Gastroesophageal sphincter (tissue), 4 donors: ENCODE measurements at regions not wholly inside any gene's neighbourhood (a gene's known extent, or its start where the extent isn't known, plus 50 kb on each side); places are given as distances from the start of the nearest gene placed in this dataset.

ENCODE experiments used
- ATAC-seq: fragments of 150-250 bp; one replicate; pipeline ENCODE4 v1.9.1; 2016; ENCODE audit warnings: mild to moderate bottlenecking, moderate library complexity
- H3K27ac ChIP-seq, 4 donors: fragments of 200-600 bp; sonication (generic) in 3 of 4; 1 replicate in 3 of 4; 2 replicates in 1 of 4; pipeline ENCODE4 v1.5.1; 2016 to 2019
- H3K27me3 ChIP-seq: fragments of 200-600 bp; sonication (generic); one replicate; pipeline ENCODE4 v1.5.1; 2019
- H3K36me3 ChIP-seq, 2 donors: fragments of 200-600 bp; sonication (generic); one replicate each; pipeline ENCODE4 v1.5.1; 2019; ENCODE audit warnings: control low read depth in 1 of 2
- H3K4me1 ChIP-seq, 3 donors: fragments of 200-600 bp; sonication (generic); 1 replicate in 2 of 3; 2 replicates in 1 of 3; pipeline ENCODE4 v1.5.1; 2016 to 2019; ENCODE audit warnings: control low read depth in 2 of 3
- H3K4me3 ChIP-seq, 2 donors: fragments of 200-600 bp; sonication (generic); one replicate each; pipeline ENCODE4 v1.5.1; 2019; ENCODE audit warnings: mild to moderate bottlenecking in 1 of 2, moderate library complexity in 1 of 2
- H3K9me3 ChIP-seq, 3 donors: fragments of 200-600 bp; sonication (generic); one replicate each; pipeline ENCODE4 v1.5.1; 2017 to 2019; ENCODE audit warnings: control low read depth in 2 of 3
- EP300 ChIP-seq: sonication (generic); formaldehyde crosslinking; IDR thresholded peaks from one replicate; pipeline ENCODE4 v1.6.1; 2017; ENCODE audit warnings: antibody characterized with exemption, mild to moderate bottlenecking
- POLR2A ChIP-seq, 2 donors: fragments of 450-650 bp; IDR thresholded peaks; one replicate each; pipeline ENCODE4 v1.6.1; 2017; ENCODE audit warnings: antibody characterized with exemption in 2 of 2, mild to moderate bottlenecking in 2 of 2, moderate library complexity in 1 of 2
- POLR2AphosphoS5 ChIP-seq: sonication (generic); formaldehyde crosslinking; IDR thresholded peaks from one replicate; pipeline ENCODE4 v1.6.1; 2017; ENCODE audit warnings: antibody characterized with exemption
- WGBS, 2 donors: methylation state at CpG; one replicate each; pipeline ENCODE4 v1.1.5; 2018; ENCODE audit warnings: low coverage in 1 of 2; 5-methylcytosine and 5-hydroxymethylcytosine counted together
- TF ChIP-seq, protein P1 (sequence below), 4 experiments: fragments of 200-600 bp in 2 of 4; fragments of 450-650 bp in 2 of 4; sonication (generic) in 1 of 4; IDR thresholded peaks; one replicate each; pipeline ENCODE4 v1.5.1; 2017 to 2019; ENCODE audit warnings: antibody characterized with exemption in 4 of 4, mild to moderate bottlenecking in 2 of 4, moderate library complexity in 2 of 4

DNA sequence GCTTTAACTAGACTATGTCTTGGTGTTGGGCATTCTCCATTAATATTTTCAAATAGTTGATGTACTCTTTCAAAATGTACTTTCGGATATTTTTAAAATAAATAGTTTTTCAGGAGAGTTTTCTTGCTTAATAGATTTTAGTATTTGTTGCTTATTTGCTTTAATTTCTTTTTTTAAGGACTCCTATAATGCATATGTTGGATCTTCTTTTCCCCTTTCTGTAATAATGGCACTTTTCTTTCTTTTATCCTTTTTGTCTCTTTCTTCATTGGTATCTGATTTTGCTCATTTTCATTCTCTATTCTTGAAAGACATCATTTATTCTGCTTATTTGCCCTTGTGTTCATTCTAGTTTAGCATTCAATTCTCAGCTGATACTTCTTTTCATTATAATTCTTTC, 791.6 kb downstream of the GALR1 start:
- Histone ChIP-seq H3K9me3 (peaks cover 0 to 35% (median 0%) of the 10 kb centered on the region in 3 donors), H3K4me1 (no peaks in the 10 kb centered on the region), H3K4me3 (no peak overlapping the region), H3K36me3 (no peaks in the 10 kb centered on the region), H3K27me3 (peaks cover 11% of the 10 kb centered on the region), H3K27ac (no peak overlapping the region)
- TF ChIP-seq EP300: no peak
- no peak for TF ChIP-seq POLR2AphosphoS5
- TF ChIP-seq POLR2A (IDR thresholded peaks at IDR 0.05): no peak
- TF ChIP-seq, protein P1, sequence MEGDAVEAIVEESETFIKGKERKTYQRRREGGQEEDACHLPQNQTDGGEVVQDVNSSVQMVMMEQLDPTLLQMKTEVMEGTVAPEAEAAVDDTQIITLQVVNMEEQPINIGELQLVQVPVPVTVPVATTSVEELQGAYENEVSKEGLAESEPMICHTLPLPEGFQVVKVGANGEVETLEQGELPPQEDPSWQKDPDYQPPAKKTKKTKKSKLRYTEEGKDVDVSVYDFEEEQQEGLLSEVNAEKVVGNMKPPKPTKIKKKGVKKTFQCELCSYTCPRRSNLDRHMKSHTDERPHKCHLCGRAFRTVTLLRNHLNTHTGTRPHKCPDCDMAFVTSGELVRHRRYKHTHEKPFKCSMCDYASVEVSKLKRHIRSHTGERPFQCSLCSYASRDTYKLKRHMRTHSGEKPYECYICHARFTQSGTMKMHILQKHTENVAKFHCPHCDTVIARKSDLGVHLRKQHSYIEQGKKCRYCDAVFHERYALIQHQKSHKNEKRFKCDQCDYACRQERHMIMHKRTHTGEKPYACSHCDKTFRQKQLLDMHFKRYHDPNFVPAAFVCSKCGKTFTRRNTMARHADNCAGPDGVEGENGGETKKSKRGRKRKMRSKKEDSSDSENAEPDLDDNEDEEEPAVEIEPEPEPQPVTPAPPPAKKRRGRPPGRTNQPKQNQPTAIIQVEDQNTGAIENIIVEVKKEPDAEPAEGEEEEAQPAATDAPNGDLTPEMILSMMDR (IDR thresholded peaks at IDR 0.05): no peak
- no peak for ATAC-seq
- 71 to 82% methylated on average over 1 of the region's 1 CpG for WGBS, 2 donors

DNA sequence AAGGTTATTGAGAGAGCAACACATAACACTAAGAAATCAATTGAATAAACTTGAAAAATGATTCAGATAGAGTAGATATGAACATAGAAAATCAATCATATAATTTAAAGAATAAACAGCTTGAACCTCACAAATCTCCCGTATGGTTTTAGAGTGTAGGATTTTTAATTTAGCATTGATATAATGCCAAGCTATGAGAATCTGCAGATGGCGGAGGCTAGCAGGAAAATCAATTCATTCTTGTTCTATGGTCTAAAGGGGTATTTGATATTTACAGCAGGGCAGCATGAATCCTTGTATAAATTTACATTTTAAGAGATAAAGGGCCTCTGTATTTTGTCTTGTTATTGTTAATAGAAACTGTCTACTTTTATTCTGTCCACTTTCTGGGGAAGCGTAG, 797.0 kb downstream of the GALR1 start:
- ATAC-seq: no peak

DNA sequence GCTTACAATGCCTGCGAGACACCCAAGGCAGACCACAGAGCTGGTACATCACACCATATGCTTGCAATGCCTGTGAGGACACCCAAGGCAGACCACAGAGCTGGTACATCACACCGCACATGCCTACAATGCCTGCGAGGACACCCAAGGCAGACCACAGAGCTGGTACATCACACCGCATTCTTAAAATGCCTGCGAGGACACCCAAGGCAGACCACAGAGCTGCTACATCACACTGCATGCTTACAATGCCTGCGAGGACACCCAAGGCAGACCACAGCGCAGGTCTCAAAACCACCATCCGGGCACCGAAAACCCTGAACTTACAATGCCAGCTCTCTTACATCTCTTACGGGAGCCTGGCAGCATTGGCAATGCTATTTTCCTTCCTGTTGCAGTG, 799.6 kb downstream of the GALR1 start:
- Histone ChIP-seq H3K27me3 (peaks cover 17% of the 10 kb centered on the region), H3K27ac (no peak overlapping the region), H3K4me3 (no peak overlapping the region), H3K36me3 (no peaks in the 10 kb centered on the region), H3K4me1 (no peaks in the 10 kb centered on the region), H3K9me3 (no peaks in the 10 kb centered on the region)
- TF ChIP-seq POLR2A (IDR thresholded peaks at IDR 0.05) (no peak), EP300 (no peak), POLR2AphosphoS5 (no peak)
- TF ChIP-seq, protein P1 (IDR thresholded peaks at IDR 0.05): no peak
- ATAC-seq: no peak
- 62% methylated on average over 5 of the region's 10 CpGs; no CpG with 5 or more reads in 1 of the 2 donors for WGBS, 2 donors

More for the DNA sequence above, 797.0 kb downstream of the GALR1 start:
- H3K27me3 ChIP-seq: peaks cover 23% of the 10 kb centered on the region
- TF ChIP-seq EP300 (no peak), POLR2A (IDR thresholded peaks at IDR 0.05) (no peak), POLR2AphosphoS5 (no peak)
- TF ChIP-seq, protein P1 (IDR thresholded peaks at IDR 0.05): no peak
- no peaks in the 10 kb centered on the region for H3K36me3 ChIP-seq
- H3K27ac ChIP-seq: no peak overlapping the region
- no peaks in the 10 kb centered on the region for H3K4me1 ChIP-seq
- H3K4me3 ChIP-seq: no peak overlapping the region
- peaks cover 0 to 15% (median 0%) of the 10 kb centered on the region in 3 donors for H3K9me3 ChIP-seq
- WGBS, 2 donors: 46 to 63% methylated on average over 3 of the region's 3 CpGs

DNA sequence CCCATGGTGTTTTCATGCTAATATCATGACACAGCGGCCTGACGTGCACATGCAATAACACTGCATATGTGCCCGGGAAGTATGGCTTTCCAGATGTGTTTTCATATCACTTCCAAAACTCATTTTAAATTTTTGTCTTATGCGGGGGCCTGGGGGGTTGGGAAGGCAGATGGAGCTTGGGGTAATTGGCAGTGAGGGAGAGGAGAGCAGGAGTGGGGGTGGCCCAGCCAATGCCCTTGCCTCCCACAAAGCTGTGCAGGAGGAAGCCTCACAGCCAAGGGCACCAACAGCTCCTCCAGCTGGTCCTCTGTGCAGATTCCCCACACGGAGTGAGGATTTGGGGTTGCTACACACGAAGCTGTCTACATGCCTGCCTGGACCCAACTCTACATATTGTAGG, 805.2 kb downstream of the GALR1 start:
- Histone ChIP-seq H3K27me3 (peaks cover 15% of the 10 kb centered on the region), H3K27ac (no peak overlapping the region), H3K4me1 (no peaks in the 10 kb centered on the region), H3K9me3 (peaks cover 0 to 8% (median 0%) of the 10 kb centered on the region in 3 donors), H3K4me3 (no peak overlapping the region), H3K36me3 (no peaks in the 10 kb centered on the region)
- WGBS, 2 donors: 75 to 76% methylated on average over 3 to 6 of the region's 6 CpGs
- ATAC-seq: no peak
- TF ChIP-seq, protein P1 (IDR thresholded peaks at IDR 0.05): no peak
- TF ChIP-seq POLR2A (IDR thresholded peaks at IDR 0.05) (no peak), POLR2AphosphoS5 (no peak), EP300 (no peak)

DNA sequence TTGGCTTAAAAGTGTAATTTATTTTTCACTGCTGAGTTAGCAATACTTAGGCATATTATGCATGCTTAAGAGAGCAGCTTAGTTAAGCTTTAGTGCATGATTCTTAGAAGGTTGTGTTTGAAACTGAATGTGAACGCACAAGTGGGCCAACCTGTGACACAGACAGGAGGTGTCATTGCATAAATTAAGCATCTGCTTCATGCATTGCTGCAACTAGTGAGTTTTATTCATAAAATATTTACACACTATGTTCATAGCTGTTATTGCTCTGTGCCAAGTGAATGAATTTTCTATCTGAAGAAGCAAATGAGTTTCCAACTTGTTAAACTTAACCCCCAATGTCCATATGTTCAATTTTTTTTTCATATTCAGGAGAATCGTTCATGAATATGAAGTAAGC, 806.4 kb downstream of the GALR1 start:
- no peaks in the 10 kb centered on the region for H3K4me1 ChIP-seq
- no peaks in the 10 kb centered on the region for H3K36me3 ChIP-seq
- peaks cover 0 to 8% (median 0%) of the 10 kb centered on the region in 3 donors for H3K9me3 ChIP-seq
- H3K27ac ChIP-seq: no peak overlapping the region
- WGBS, 2 donors: 53 to 71% methylated on average over 2 of the region's 2 CpGs
- ATAC-seq: no peak
- no peak overlapping the region for H3K4me3 ChIP-seq
- peaks cover 15% of the 10 kb centered on the region for H3K27me3 ChIP-seq
- TF ChIP-seq, protein P1 (IDR thresholded peaks at IDR 0.05): no peak
- TF ChIP-seq POLR2AphosphoS5: no peak
- no peak for TF ChIP-seq EP300
